KBM-7 (cell line): ENCODE measurements at regions not wholly inside any gene's neighbourhood (a gene's known extent, or its start where the extent isn't known, plus 50 kb on each side); places are given as distances from the start of the nearest gene placed in this dataset.
"Not testable (repeated sequence)": the region's sequence is repeated elsewhere in the genome, so short reads cannot be mapped to it uniquely, and the experiment has no call there.

Source experiments
- DNase-seq: peaks from one replicate; pipeline ENCODE4 v3.0.0-alpha.2; 2015
- in situ Hi-C: fragments of 300-500 bp; cut with MboI; formaldehyde crosslinking; loops from 2 replicates; pipeline ENCODE4 v1.14.3; 2020; ENCODE audit warnings: low sequenced_read_pairs, low pct_unique_long_range_greater_than_20kb, mixed read lengths

GRCh38 chr19:28634837-28635236 is 578.1 kb downstream of the UQCRFS1 start:
- in situ Hi-C loops: no loop called here
- DNase-seq: no peak

- no peak for DNase-seq
- in situ Hi-C loops: no loop called here
These were observed 579.0 kb downstream of the UQCRFS1 start for GRCh38 chr19:28634019-28634328.

GRCh38 chr19:28633319-28634018 is 579.5 kb downstream of the UQCRFS1 start:
- in situ Hi-C loops: no loop called here
- peak; percentile 68 for DNase-seq

GRCh38 chr19:28632371-28633080 is 580.4 kb downstream of the UQCRFS1 start:
- no peak for DNase-seq
- in situ Hi-C loops: no loop called here

GRCh38 chr19:28631961-28632360 is 581.0 kb downstream of the UQCRFS1 start:
- in situ Hi-C loops: no loop called here
- no peak for DNase-seq

- no peak for DNase-seq
- in situ Hi-C loops: no loop called here
These were observed 585.3 kb downstream of the UQCRFS1 start for GRCh38 chr19:28627669-28628068.

GRCh38 chr19:28626407-28626806 is 586.5 kb downstream of the UQCRFS1 start:
- in situ Hi-C loops, DNase-seq: not testable (repeated sequence)

- in situ Hi-C loops: no loop called here
- DNase-seq: no peak
These were observed 593.0 kb downstream of the UQCRFS1 start for GRCh38 chr19:28619816-28620429.

GRCh38 chr19:28618504-28618903 is 594.4 kb downstream of the UQCRFS1 start:
- in situ Hi-C loops: no loop called here
- no peak for DNase-seq

- no peak for DNase-seq
- in situ Hi-C loops: no loop called here
These were observed 597.0 kb downstream of the UQCRFS1 start for GRCh38 chr19:28615966-28616365.

GRCh38 chr19:28615546-28615916 is 597.4 kb downstream of the UQCRFS1 start:
- DNase-seq: no peak
- in situ Hi-C loops: no loop called here

- in situ Hi-C loops: no loop called here
- no peak for DNase-seq
These were observed 598.1 kb downstream of the UQCRFS1 start for GRCh38 chr19:28614634-28615545.

- DNase-seq: no peak
- in situ Hi-C loops: no loop called here
These were observed 600.6 kb downstream of the UQCRFS1 start for GRCh38 chr19:28612275-28612769.

GRCh38 chr19:28611227-28611914 is 601.6 kb downstream of the UQCRFS1 start:
- not testable (repeated sequence) for DNase-seq

GRCh38 chr19:28610731-28611130 is 602.2 kb downstream of the UQCRFS1 start:
- DNase-seq: no peak
- in situ Hi-C loops: no loop called here

More at GRCh38 chr19:28611227-28611914, 601.6 kb downstream of the UQCRFS1 start:
- in situ Hi-C loops: not testable (repeated sequence)

GRCh38 chr19:28609944-28610343 is 603.0 kb downstream of the UQCRFS1 start:
- DNase-seq: no peak
- in situ Hi-C loops: no loop called here

- in situ Hi-C loops: no loop called here
- no peak for DNase-seq
These were observed 603.7 kb downstream of the UQCRFS1 start for GRCh38 chr19:28609091-28609755.

- in situ Hi-C loops: no loop called here
- no peak for DNase-seq
These were observed 604.7 kb downstream of the UQCRFS1 start for GRCh38 chr19:28608292-28608691.
